HEK293 (cell line): ENCODE measurements at regions not wholly inside any gene's neighbourhood (a gene's known extent, or its start where the extent isn't known, plus 50 kb on each side); places are given as distances from the start of the nearest gene placed in this dataset.

Source experiments
- SCRT2 ChIP-seq: fragments of 450-650 bp; formaldehyde crosslinking; IDR thresholded peaks from 2 replicates; pipeline ENCODE4 v1.5.1; 2016; ENCODE audit warnings: missing biosample characterization, missing genetic modification characterization
- TRIM28 ChIP-seq: IDR thresholded peaks from 2 replicates; pipeline ENCODE4 v1.6.1; 2011; ENCODE audit warnings: low read length, control low read depth, borderline replicate concordance
- YY1 ChIP-seq: fragments of 450-650 bp; formaldehyde crosslinking; IDR thresholded peaks from 2 replicates; pipeline ENCODE4 v1.5.1; 2018; ENCODE audit warnings: missing biosample characterization, missing genetic modification characterization
- ZBTB8A ChIP-seq: fragments of 450-650 bp; formaldehyde crosslinking; IDR thresholded peaks from 2 replicates; pipeline ENCODE4 v1.5.1; 2016; ENCODE audit warnings: missing biosample characterization, missing genetic modification characterization
- ZFHX2 ChIP-seq: fragments of 450-650 bp; formaldehyde crosslinking; conservative IDR thresholded peaks from 2 replicates; pipeline ENCODE4 v1.5.1; 2016; ENCODE audit warnings: missing biosample characterization, missing genetic modification characterization
- ZNF140 ChIP-seq: fragments of 450-650 bp; formaldehyde crosslinking; IDR thresholded peaks from 2 replicates; pipeline ENCODE4 v1.5.1; 2016; ENCODE audit warnings: missing biosample characterization, missing genetic modification characterization
- ZNF274 ChIP-seq, 2 experiments: fragments of 200-500 bp in 1 of 2; fragments of 450-650 bp in 1 of 2; sonication (Bioruptor generic) in 1 of 2; formaldehyde crosslinking in 1 of 2; IDR thresholded peaks; 2 replicates each; pipeline versions ENCODE4 v1.5.1 to v1.6.1; 2014 to 2016; ENCODE audit warnings: borderline replicate concordance in 1 of 2, inconsistent platforms in 1 of 2, low read length in 1 of 2, missing biosample characterization in 1 of 2, missing genetic modification characterization in 1 of 2
- ZNF514 ChIP-seq: fragments of 450-650 bp; formaldehyde crosslinking; IDR thresholded peaks from 2 replicates; pipeline ENCODE4 v1.5.1; 2016; ENCODE audit warnings: missing biosample characterization, missing genetic modification characterization
- ZNF555 ChIP-seq: fragments of 450-650 bp; formaldehyde crosslinking; conservative IDR thresholded peaks from 2 replicates; pipeline ENCODE4 v1.5.1; 2017; ENCODE audit warnings: missing biosample characterization, mild to moderate bottlenecking, missing genetic modification characterization, inconsistent platforms
- TF ChIP-seq, protein P1 (sequence below): fragments of 450-650 bp; formaldehyde crosslinking; IDR thresholded peaks from 2 replicates; pipeline ENCODE4 v1.5.1; 2016; ENCODE audit warnings: missing biosample characterization, missing genetic modification characterization

- TF ChIP-seq, protein P1, sequence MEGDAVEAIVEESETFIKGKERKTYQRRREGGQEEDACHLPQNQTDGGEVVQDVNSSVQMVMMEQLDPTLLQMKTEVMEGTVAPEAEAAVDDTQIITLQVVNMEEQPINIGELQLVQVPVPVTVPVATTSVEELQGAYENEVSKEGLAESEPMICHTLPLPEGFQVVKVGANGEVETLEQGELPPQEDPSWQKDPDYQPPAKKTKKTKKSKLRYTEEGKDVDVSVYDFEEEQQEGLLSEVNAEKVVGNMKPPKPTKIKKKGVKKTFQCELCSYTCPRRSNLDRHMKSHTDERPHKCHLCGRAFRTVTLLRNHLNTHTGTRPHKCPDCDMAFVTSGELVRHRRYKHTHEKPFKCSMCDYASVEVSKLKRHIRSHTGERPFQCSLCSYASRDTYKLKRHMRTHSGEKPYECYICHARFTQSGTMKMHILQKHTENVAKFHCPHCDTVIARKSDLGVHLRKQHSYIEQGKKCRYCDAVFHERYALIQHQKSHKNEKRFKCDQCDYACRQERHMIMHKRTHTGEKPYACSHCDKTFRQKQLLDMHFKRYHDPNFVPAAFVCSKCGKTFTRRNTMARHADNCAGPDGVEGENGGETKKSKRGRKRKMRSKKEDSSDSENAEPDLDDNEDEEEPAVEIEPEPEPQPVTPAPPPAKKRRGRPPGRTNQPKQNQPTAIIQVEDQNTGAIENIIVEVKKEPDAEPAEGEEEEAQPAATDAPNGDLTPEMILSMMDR (tag by site-specific recombination) = no peak
- TF ChIP-seq ZNF555 (tag by site-specific recombination) (no peak), ZNF514 (tag by site-specific recombination) (no peak), TRIM28 (no peak), ZBTB8A (tag by site-specific recombination) (no peak), ZNF274 (IDR thresholded peaks at IDR 0.05; ENCODE audit: low read length) (no peak), ZNF274 (tag by site-specific recombination; IDR thresholded peaks at IDR 0.05; ENCODE audit: borderline replicate concordance) (no peak), ZNF140 (no peak), YY1 (tag by site-specific recombination) (no peak), ZFHX2 (tag by site-specific recombination) (no peak), SCRT2 (tag by site-specific recombination) (no peak)
Measured at GRCh38 chr7:145520284-145520683, 596.3 kb upstream of the CNTNAP2 start.
